RWPE1 (cell line): ENCODE measurements at regions not wholly inside any gene's neighbourhood (a gene's known extent, or its start where the extent isn't known, plus 50 kb on each side); places are given as distances from the start of the nearest gene placed in this dataset.

ENCODE experiments used
- CTCF ChIA-PET: fragments of 350-600 bp; sonication (Branson Sonifier 250); formaldehyde crosslinking; extraction: SDS; loops from one replicate; lab custom pipeline; 2021; lab: Yijun Ruan, JAX
- POLR2A ChIA-PET: fragments of 400-600 bp; formaldehyde crosslinking; extraction: SDS; loops from one replicate; lab custom pipeline; 2020; ENCODE audit warnings: antibody characterized with exemption; ENCODE audit not compliant: low non-redundant PET; lab: Yijun Ruan, JAX
- DNase-seq: peaks from one replicate; pipeline ENCODE4 v3.0.0; 2012; ENCODE audit warnings: low spot score
- H3K27ac ChIP-seq: fragments of 450-650 bp; 2 replicates; pipeline ENCODE4 v1.5.1; 2017
- TF ChIP-seq, protein P1 (sequence below): fragments of 450-650 bp; conservative IDR thresholded peaks from 2 replicates; pipeline ENCODE4 v1.5.1; 2017; ENCODE audit warnings: low read depth, mild to moderate bottlenecking

GRCh38 chr10:89092439-89092838, 101.8 kb downstream of the FAS start:
- ChIA-PET POLR2A (no interaction called here), CTCF (no interaction called here)
- TF ChIP-seq, protein P1, sequence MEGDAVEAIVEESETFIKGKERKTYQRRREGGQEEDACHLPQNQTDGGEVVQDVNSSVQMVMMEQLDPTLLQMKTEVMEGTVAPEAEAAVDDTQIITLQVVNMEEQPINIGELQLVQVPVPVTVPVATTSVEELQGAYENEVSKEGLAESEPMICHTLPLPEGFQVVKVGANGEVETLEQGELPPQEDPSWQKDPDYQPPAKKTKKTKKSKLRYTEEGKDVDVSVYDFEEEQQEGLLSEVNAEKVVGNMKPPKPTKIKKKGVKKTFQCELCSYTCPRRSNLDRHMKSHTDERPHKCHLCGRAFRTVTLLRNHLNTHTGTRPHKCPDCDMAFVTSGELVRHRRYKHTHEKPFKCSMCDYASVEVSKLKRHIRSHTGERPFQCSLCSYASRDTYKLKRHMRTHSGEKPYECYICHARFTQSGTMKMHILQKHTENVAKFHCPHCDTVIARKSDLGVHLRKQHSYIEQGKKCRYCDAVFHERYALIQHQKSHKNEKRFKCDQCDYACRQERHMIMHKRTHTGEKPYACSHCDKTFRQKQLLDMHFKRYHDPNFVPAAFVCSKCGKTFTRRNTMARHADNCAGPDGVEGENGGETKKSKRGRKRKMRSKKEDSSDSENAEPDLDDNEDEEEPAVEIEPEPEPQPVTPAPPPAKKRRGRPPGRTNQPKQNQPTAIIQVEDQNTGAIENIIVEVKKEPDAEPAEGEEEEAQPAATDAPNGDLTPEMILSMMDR: no peak
- no peak overlapping the region for H3K27ac ChIP-seq
- no peak for DNase-seq

- ChIA-PET POLR2A (no interaction called here), CTCF (interaction anchor here (0.6 kb wide), 1 partner anchor 882 kb away, joined by 6 read pairs; no protein-coding TSS in a partner anchor)
- DNase-seq: no peak
- H3K27ac ChIP-seq: no peak overlapping the region
- TF ChIP-seq, protein P1: no peak
Observed at GRCh38 chr10:89091496-89091895, 100.9 kb downstream of the FAS start.

GRCh38 chr10:89090756-89091445, 100.3 kb downstream of the FAS start:
- ChIA-PET POLR2A (no interaction called here), CTCF (no interaction called here)
- DNase-seq: no peak
- TF ChIP-seq, protein P1: no peak
- H3K27ac ChIP-seq: no peak overlapping the region

DNA sequence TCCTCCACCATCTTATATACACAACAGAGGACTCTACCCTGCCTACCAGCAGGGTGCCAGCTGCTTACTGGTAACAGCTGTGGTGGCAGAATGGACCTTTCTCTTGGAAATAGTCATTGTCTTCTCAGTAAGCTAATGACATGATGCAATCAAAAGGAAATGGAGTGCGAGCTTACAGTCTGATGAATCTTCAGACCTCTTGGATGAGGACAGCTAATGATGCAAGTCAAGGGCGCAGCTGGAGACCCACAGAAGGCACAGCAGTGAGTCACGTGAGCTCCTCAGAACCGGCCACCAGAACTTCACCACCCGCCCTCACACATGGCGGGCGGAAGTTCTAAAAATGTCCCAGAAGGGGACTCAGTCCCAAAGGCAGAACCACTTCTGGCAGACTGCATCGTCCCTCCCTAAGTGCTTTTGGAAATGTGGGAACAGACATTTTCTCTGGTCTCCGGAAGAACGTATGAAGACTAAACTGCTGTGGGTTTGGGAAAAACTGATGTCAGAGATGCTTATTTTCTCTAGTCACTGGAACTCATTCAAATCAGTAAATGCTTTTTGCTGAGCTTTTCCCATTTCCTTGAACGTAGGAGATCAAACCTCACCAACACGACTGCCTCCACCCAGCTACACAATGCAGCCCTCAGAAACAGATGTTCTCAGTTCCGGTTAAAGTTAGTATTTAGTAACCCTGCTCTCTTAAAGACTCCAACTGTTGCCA, 96.4 kb downstream of the FAS start:
- TF ChIP-seq, protein P1: no peak
- ChIA-PET POLR2A (no interaction called here), CTCF (no interaction called here)
- no peak overlapping the region for H3K27ac ChIP-seq
- DNase-seq: no peak

- DNase-seq: no peak
- TF ChIP-seq, protein P1: no peak
- POLR2A ChIA-PET: no interaction called here
- no peak overlapping the region for H3K27ac ChIP-seq
- CTCF ChIA-PET: no interaction called here
Observed at GRCh38 chr10:89085153-89085552, 94.6 kb downstream of the FAS start.

DNA sequence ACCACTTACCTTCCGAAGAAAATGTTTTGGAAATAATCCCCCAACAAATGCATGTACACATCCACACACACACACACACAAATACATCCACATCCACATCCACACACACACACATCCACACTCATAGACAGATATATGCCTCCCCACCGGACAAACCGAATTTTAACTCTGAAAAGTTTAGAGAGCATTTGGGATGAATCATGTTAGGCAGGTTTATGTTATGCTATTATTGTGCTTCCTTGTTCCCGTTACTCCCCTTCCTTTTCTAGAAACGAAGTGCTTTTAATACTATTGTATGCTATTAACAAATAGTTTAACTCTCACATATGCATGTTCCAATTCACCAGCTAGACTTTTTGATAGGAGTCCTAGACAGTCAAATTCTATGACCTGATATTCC, 91.5 kb downstream of the FAS start:
- TF ChIP-seq, protein P1: no peak
- DNase-seq: no peak
- ChIA-PET CTCF (interaction anchor here (0.6 kb wide), 2 partner anchors 12 to 909 kb away, joined by 3 read pairs; no protein-coding TSS in a partner anchor), POLR2A (no interaction called here)
- H3K27ac ChIP-seq: no peak overlapping the region
